Muscle of arm (tissue), 1 donor: ENCODE measurements at regions not wholly inside any gene's neighbourhood (a gene's known extent, or its start where the extent isn't known, plus 50 kb on each side); places are given as distances from the start of the nearest gene placed in this dataset.
"Not testable (repeated sequence)": the region's sequence is repeated elsewhere in the genome, so short reads cannot be mapped to it uniquely, and the experiment has no call there.

Experiments
- DNase-seq: peaks from one replicate; pipeline ENCODE4 v3.0.0-alpha.2; 2013

DNA sequence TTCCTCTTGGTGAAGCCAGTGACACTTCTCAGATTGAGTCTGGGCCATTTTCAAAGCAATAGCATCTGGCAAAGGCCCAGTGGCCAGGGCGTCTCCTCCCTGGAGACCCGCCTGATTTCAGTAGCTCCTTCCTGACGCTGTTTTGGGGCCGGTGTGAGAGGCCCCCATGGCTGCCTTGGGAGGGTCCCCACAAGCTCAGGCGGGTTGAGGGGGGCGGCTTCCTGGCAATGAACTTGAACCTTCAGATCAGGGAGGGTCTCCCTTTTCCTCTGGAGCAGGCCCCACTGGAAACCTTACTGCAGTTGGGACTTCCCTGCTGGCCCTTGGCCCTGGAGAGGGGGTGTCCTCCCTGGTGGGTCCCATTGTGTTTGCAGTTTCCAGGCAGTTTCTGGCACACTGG, 121.2 kb downstream of the CRYAA start:
- DNase-seq = no peak

DNA sequence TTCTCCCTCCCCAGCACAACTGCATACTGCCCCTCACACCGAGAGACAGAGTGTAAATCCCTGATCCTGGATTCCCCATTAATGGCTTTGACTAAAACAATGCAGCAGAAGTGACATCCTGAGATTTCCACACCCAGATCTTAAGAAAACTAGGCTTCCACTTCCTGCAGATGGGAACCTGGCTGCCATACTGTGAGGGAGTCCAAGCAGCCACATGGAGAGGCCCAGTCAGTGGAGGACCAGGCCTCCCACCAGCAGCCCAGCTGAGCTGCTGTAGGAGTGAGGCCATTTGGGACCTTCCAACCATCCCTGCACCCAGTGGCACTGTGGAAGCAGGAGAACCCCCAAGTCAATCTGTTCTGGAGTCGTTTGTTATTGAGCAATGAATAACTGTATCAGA, 120.6 kb downstream of the CRYAA start:
- no peak for DNase-seq

DNA sequence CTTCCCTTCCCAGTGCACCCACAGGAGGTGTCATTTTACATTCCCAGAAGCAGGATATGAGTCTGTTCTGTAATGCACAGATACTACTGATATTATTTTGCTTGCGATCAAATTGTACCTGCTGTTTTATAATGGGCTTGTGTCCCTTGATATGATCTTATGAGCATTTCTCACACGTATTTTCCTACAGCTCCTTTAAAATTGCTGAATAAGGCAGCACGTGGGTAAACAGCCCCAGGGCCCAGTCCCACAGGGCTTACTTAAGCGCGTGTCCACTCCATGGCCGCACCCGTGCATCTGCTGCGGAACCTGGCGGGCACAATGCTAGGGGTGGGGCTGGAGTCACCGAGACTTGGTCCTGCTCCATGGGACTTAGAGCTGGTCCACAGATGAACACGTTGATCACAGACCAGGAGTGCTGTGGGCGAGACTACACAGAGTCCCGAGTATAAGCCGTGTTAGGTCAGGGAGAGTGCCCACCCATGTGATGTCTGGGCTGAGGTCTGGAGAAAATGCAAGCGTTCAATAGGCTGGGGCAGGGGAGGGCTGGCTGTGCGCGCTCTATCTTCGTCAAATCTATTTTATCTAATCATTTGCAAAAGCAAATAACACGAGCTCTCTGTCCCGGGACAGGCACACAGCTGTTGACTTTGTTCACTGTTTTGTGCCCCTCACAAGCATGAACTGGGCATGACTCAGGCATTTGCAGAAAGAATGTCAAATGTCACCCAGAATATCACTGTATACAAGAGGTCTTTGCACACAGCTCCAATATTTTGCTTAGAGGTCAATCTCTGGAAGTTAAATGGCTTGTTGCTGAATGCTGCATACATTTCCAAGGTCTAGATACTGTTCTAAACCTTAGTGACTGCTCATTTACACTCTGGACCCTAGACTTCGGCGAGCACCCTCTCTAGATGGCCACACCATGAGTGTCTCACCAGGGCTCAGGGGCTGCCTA, 119.3 kb downstream of the CRYAA start:
- DNase-seq = no peak

DNA sequence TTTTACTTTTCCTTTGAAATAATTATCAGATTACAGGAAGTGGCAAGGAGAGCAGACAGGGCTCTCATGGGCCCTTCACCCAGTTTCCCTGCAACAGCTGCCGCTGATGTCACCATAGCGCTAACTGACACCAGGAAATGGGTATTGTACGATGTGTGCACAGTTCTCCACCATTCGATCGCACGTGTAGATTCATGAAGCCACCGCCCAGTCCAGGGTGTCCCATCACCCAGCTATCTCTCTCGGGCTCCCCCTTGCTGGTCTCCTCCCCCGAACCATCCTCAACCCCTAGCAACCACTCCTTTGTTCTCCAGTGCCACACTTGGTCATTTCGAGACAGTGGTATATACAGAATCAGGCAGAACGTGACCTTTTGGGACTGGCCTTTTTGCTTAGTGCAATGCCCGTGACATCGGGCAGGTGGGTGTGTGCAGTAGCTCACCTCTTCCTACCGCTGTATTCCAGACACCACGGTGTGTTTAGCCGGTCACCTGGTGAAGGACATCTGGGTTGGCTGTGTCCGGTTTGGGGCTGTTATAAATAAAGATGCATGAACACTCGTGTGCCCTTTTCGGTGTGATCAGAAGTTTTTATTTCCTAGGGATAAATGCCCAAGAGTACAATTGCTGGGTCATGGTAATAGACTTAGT, 118.4 kb downstream of the CRYAA start:
- DNase-seq = no peak

DNA sequence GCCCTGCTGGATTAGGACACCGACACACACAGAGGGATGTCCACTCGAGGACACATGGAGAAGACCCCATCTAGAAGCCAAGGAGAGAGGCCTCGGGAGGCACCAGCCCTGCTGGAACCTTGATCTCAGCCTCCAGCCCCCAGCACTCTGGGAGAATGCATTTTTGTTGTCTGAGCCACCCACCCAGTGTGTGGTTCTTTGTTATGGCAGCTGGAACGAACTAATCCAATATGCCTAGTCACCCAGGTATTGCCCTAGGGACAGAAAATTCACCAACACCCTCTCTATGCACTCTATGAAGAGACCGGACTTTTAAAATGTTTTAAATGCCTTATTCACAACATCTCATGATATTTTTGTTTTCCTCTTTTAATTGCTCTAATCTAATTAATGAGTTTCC, 117.4 kb downstream of the CRYAA start:
- DNase-seq = no peak

GRCh38 chr21:43284700-43285099, 115.9 kb downstream of the CRYAA start:
- no peak for DNase-seq

DNA sequence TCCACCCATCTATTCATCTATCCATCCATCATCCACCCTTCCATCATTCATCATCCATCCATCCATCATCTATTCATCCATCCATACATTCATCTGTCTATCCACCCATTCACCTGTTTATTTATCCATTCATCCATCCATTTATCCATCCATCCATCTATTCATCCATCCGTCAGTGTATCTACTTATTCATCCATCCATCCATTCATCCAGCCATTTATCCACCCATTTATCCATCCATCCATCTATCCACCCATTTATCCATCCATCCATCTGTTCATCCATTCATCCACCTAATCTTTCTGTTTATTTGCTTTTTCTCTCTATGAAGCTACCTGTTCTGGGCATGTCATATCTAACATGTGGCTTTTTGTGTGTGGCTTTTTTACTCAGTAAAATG, 115.4 kb downstream of the CRYAA start:
- no peak for DNase-seq

- not testable (repeated sequence) for DNase-seq
Measured at GRCh38 chr21:43283925-43284221, 115.1 kb downstream of the CRYAA start.

DNA sequence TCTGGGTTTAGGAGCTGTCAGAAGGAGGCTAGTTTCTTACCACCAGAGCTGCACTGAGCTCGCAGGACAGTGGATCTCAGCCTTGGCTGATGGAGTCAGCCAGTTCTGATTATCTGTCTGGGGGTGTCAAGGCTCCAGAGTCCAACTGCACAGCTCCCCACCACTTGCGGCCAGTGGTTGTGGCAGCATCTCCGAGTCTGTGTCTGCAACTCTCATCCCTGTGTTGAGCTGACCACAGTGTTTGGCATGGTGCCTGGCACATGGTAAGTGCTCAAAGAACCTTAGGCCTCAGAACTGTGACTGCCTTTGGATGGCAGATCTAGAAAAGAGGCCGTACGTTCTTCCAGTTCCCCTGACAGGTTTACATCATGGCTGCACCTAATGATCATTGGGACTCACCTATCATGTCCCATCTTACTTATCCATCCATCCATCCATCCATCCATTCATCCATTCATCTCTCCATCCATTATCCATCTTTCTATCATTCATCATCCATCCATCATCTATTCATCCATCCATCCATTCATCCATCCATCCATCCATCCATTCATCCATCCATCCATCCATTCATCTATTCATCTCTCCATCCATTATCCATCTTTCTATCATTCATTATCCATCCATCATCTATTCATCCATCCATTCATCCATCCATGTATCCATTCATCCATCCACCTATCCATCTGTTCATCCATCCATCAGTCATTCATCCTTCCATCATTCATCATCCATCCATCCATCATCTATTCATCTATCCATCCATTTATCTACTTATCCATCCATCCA, 114.5 kb downstream of the CRYAA start:
- DNase-seq = no peak

DNA sequence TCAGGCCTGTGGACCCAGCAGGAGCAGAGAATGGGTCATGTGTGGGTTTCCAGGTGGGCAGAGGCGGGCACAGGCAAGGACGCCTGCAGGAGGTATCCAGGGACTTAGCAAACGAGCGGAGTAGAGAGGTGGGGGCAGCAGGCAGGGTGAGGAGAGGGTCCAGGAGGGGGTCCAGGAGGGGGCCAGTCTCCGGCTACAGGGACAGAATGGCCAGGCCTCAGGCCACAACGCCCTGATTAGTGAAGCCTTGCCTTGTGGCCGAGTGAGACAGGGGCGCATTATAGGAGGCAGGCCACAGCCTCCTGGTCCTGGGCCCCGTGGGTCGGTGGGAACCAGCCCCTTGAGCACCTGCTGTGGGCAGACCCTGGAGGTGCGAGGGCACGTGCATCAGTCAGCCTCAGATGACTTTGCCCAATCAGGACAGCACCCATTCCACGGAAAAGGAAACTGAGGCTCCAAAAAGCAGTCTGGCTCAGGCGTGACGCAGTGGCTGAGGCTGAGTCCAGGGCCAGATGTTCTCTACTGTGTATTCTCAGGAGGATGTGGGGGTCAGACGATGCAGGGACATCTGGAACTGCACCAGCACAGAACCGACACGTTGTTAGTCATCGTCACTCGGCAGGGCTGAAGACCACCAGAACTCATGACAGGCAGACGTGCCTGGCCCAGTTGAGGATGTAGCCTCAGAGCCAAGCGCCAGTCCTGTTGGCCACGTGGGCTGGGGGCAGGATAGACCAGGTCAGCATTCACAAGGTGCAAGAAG, 113.7 kb downstream of the CRYAA start:
- DNase-seq = no peak

DNA sequence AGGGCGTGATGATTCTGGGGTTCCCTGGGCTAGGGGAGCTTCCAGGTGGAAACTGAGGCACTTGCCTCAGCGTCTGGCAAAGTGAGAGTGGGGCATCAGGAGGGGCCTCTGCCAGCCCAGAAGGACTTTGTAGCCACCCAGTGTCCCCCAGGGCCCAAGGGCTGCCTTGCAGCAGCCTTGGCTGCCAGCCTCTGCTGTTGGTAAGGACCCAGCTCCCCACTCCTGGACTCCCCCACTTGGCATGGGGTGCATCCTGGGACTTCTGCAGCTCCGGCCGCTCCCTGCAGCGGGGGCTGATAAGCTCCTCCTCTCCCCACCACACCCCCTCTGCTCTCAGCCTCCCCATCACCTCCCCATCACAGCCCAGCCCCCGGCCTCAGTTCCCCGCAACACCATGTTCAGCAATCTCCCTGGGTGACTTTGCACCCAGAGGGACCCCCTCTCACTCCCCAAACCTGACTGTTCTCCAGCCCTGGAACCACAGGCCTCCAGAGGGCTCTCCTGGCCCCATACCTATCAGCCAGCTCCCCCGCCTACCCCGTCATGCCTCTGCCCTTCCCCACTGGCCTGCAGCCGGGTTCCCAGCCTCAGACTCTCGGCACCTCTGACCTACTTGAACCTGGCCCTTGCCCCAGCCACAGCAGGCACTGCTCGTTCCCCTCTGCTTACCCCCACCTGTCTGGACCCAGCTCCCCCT, 113.0 kb downstream of the CRYAA start:
- DNase-seq = no peak

DNA sequence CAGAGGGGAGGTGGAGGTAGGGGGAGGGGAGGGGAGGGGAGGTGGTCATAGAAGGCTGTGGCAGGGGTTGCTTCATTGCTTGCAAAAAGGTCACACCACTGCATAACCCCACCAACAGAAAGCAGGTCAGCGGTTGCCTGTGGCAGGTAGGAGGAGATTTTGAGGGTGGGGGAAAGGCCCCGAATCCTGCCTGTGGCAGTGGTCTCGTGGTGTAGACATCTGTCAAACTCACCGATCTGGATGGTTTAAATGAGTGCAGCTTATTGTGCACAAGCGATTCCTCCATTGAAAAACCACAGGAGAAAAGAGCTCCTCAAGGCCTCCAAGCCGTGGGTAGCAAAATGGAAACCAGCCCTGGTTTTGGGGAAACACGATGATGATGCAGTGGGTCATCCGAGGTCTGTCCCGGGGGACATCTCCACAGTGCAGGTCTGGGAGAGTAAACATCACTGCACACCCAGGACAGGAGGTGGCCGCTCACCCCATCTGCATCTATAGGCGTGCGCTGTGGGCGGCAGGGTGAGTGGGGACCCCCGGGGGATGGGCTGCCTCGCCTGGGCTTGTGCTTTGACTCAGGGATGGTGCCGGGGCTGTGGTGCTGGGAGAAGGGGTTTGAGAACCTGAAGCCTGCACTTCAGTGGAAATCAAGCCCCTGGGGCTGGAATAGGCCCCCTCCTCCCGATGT, 112.3 kb downstream of the CRYAA start:
- DNase-seq = no peak

DNA sequence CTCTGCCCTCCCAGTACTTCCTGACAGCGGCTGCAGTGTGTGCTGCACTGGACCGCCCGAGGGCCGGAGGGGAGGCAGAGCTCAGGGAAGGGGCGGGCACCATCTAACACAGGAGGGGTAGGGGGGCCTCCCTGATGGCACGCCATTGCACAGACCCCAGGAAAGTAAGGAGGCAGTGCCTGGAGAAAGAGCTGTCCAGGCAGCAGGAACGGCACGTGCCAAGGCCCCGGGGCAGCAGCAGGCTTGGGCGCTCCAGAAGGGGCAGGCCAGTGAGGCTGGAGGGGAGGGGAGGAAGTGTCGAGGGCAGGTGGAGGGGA, 110.7 kb downstream of the CRYAA start:
- no peak for DNase-seq

GRCh38 chr21:43278766-43279577, 110.2 kb downstream of the CRYAA start:
- no peak for DNase-seq

DNA sequence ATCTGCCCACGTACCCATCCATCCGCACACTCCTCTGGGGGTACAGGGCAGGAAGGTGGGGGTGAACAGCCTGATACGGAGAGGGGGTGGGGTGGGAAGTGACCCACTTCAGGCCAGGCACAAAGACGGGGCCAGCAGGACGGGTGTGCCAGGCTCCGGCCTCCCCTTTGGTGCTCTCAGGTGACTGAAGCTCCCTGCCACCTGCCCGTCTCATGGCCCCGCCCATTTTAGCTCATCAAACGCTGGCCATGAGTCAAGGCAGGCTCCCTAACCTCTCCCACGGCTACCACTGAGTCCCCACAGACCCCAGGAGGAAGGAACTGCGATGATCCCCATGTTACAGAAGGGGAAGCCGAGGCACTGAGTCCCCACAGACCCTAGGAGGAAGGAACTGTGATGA, 109.6 kb downstream of the CRYAA start:
- no peak for DNase-seq

DNA sequence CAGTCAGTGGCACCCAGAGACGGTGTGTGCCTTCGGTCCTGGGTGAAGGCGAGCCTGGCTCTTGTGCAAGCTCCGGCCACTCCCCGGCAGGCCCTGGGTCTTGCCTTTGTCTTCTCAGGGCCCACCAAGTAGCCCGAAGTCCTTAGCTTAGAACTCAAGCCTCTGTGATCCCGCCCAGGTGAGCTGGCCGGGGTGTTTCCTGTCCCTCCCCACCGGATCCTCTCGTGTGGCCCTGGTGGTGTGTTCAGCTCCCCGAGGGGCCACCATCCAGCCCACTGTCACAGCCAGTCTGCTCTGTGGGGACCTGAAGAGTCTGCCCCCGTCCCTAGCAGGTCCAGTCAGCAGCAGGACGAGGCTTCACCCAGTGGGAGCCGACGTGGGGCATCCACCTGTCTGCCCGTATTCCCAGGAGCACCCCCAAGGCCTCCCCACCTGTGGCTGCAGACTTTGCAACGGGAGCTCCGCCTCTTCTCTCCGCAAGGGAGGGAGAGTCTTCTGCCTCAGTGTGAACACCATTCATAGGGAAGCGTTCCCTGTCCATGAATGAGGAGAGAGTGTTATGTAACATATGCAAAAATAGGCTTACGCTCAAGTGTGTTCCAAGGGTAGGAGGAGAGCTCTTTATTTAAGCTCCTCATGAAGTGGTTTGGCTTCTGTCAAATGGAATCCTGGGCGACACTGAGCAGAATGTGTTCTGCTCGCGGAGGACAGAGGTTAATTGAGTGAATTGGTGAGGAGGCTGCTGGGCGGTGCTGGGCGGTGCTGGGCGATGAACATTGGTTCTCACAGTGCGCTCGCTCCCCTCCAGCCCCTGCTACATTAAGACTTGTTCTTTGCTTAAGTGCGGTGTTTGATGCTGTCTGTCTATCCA, 108.9 kb downstream of the CRYAA start:
- DNase-seq = no peak

DNA sequence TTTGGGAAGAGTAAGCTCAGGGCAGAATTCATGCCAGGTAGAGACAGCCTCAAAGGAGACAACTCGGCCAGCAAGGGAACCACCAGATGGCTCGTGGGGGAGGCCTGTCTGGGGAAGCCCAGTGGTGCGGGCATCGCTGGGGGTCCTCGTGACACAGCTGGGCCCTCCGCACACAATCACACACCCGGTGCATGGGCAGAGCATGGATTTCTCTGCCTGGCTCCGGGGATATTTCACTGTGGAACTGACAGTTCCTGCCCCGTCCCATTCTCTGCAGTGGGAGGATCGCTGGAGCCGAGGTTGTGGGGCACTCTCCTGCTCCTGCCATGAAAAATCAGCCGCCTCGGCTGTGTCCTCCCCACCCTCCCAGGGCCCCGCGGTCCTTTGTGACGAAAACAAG, 108.0 kb downstream of the CRYAA start:
- DNase-seq = no peak

- DNase-seq = no peak
Measured at GRCh38 chr21:43275421-43276211, 106.8 kb downstream of the CRYAA start.
